Activated CD4-positive, alpha-beta T cell treated with anti-CD3 and anti-CD28 coated beads, Interleukin-2, amount 50 U/mL, for 24 hours (primary cell): ENCODE measurements at regions not wholly inside any gene's neighbourhood (a gene's known extent, or its start where the extent isn't known, plus 50 kb on each side); places are given as distances from the start of the nearest gene placed in this dataset.
"Not testable (repeated sequence)": the region's sequence is repeated elsewhere in the genome, so short reads cannot be mapped to it uniquely, and the experiment has no call there.

Experiments
- DNase-seq, 2 donors: peaks; one replicate each; pipeline ENCODE4 v3.0.0-alpha.2; 2020; ENCODE audit warnings: low read depth in 1 of 2, low spot score in 1 of 2

GRCh38 chr12:76653342-76653741 is 93.8 kb upstream of the OSBPL8 start:
- no peak for DNase-seq

GRCh38 chr12:76664731-76665130 is 99.2 kb upstream of the ZDHHC17 start:
- DNase-seq = no peak

GRCh38 chr12:76666290-76666835 is 97.6 kb upstream of the ZDHHC17 start:
- no peak for DNase-seq

- no peak for DNase-seq
Observed at GRCh38 chr12:76669981-76670380, 93.9 kb upstream of the ZDHHC17 start.

GRCh38 chr12:76670776-76671175 is 93.1 kb upstream of the ZDHHC17 start:
- DNase-seq = no peak

GRCh38 chr12:76674669-76675315 is 89.1 kb upstream of the ZDHHC17 start:
- no peak for DNase-seq

GRCh38 chr12:76676261-76676660 is 87.7 kb upstream of the ZDHHC17 start:
- DNase-seq = not testable (repeated sequence)

GRCh38 chr12:76678992-76679391 is 84.9 kb upstream of the ZDHHC17 start:
- DNase-seq = no peak

GRCh38 chr12:76679778-76680177 is 84.1 kb upstream of the ZDHHC17 start:
- DNase-seq = no peak

- no peak for DNase-seq
Observed at GRCh38 chr12:76680940-76681339, 83.0 kb upstream of the ZDHHC17 start.

GRCh38 chr12:76685246-76685678 is 78.7 kb upstream of the ZDHHC17 start:
- DNase-seq = no peak

- no peak for DNase-seq
Observed at GRCh38 chr12:76687981-76688380, 75.9 kb upstream of the ZDHHC17 start.

- DNase-seq = no peak
Observed at GRCh38 chr12:76688631-76689030, 75.3 kb upstream of the ZDHHC17 start.

- no peak for DNase-seq
Observed at GRCh38 chr12:76690921-76691700, 72.8 kb upstream of the ZDHHC17 start.

GRCh38 chr12:76692846-76693245 is 71.1 kb upstream of the ZDHHC17 start:
- DNase-seq = no peak

- DNase-seq = no peak
Observed at GRCh38 chr12:76694369-76694768, 69.5 kb upstream of the ZDHHC17 start.

- no peak for DNase-seq
Observed at GRCh38 chr12:76696186-76696585, 67.7 kb upstream of the ZDHHC17 start.

- DNase-seq = no peak
Observed at GRCh38 chr12:76697849-76698248, 66.1 kb upstream of the ZDHHC17 start.

- DNase-seq = no peak
Observed at GRCh38 chr12:76698316-76698715, 65.6 kb upstream of the ZDHHC17 start.

- no peak for DNase-seq
Observed at GRCh38 chr12:76698966-76699365, 64.9 kb upstream of the ZDHHC17 start.

- no peak for DNase-seq
Observed at GRCh38 chr12:76701690-76702089, 62.2 kb upstream of the ZDHHC17 start.

GRCh38 chr12:76702946-76703345 is 61.0 kb upstream of the ZDHHC17 start:
- no peak for DNase-seq
